Ascending aorta (tissue), 2 donors: ENCODE measurements at regions not wholly inside any gene's neighbourhood (a gene's known extent, or its start where the extent isn't known, plus 50 kb on each side); places are given as distances from the start of the nearest gene placed in this dataset.

ENCODE experiments used
- DNase-seq, 2 donors: peaks; one replicate each; pipeline ENCODE4 v3.0.0-alpha.2; 2019; ENCODE audit warnings: low spot score in 2 of 2
- H3K27ac ChIP-seq, 2 donors: fragments of 200-600 bp; sonication (generic); one replicate each; pipeline ENCODE4 v1.5.1; 2016 to 2017; ENCODE audit warnings: mild to moderate bottlenecking in 1 of 2
- H3K27me3 ChIP-seq: fragments of 200-600 bp; sonication (generic); one replicate; pipeline ENCODE4 v1.5.1; 2017
- H3K36me3 ChIP-seq, 2 donors: fragments of 200-600 bp; sonication (generic); one replicate each; pipeline ENCODE4 v1.5.1; 2016
- H3K4me1 ChIP-seq, 2 donors: fragments of 200-600 bp; sonication (generic); one replicate each; pipeline ENCODE4 v1.5.1; 2016 to 2017; ENCODE audit warnings: mild to moderate bottlenecking in 1 of 2
- H3K4me3 ChIP-seq, 2 donors: fragments of 200-600 bp; sonication (generic); one replicate each; pipeline ENCODE4 v1.5.1; 2016 to 2017; ENCODE audit warnings: mild to moderate bottlenecking in 1 of 2
- H3K9me3 ChIP-seq, 2 donors: fragments of 200-600 bp; sonication (generic); one replicate each; pipeline ENCODE4 v1.5.1; 2016
- CTCF ChIP-seq, 3 experiments: fragments of 200-600 bp in 2 of 3; fragments of 450-650 bp in 1 of 3; sonication (generic) in 2 of 3; IDR thresholded peaks; one replicate each; pipeline ENCODE4 v1.5.1; 2016 to 2019; ENCODE audit warnings: antibody characterized with exemption in 3 of 3, mild to moderate bottlenecking in 1 of 3, moderate library complexity in 1 of 3
- intact Hi-C: fragments of 100-400 bp; cut with DNase I; formaldehyde crosslinking; loops from one replicate; pipeline ENCODE4 v1.15.1; 2023

- intact Hi-C loops: no loop called here
- Histone ChIP-seq H3K4me3 (no peak overlapping the region), H3K36me3 (no peaks in the 10 kb centered on the region), H3K9me3 (peaks cover 0 to 17% of the 10 kb centered on the region in 2 donors), H3K27me3 (no peaks in the 10 kb centered on the region), H3K27ac (no peak overlapping the region), H3K4me1 (no peaks in the 10 kb centered on the region)
- no peak for DNase-seq
- no peak for TF ChIP-seq CTCF (IDR thresholded peaks at IDR 0.05)
Measured at GRCh38 chr10:60660625-60661024, 117.7 kb upstream of the CDK1 start.

- Histone ChIP-seq H3K27me3 (no peaks in the 10 kb centered on the region), H3K27ac (no peak overlapping the region), H3K4me3 (no peak overlapping the region), H3K9me3 (peaks cover 0 to 13% of the 10 kb centered on the region in 2 donors), H3K4me1 (no peaks in the 10 kb centered on the region), H3K36me3 (no peaks in the 10 kb centered on the region)
- intact Hi-C loops: no loop called here
- no peak for DNase-seq
- no peak for TF ChIP-seq CTCF (IDR thresholded peaks at IDR 0.05)
Measured at GRCh38 chr10:60654813-60655464, 123.3 kb upstream of the CDK1 start.

GRCh38 chr10:60652628-60653027 is 125.7 kb upstream of the CDK1 start:
- H3K4me3 ChIP-seq: no peak overlapping the region
- no peaks in the 10 kb centered on the region for H3K27me3 ChIP-seq
- intact Hi-C loops: no loop called here
- no peaks in the 10 kb centered on the region for H3K9me3 ChIP-seq
- no peaks in the 10 kb centered on the region for H3K36me3 ChIP-seq
- no peak overlapping the region for H3K27ac ChIP-seq
- DNase-seq: no peak
- no peaks in the 10 kb centered on the region for H3K4me1 ChIP-seq
- TF ChIP-seq CTCF (IDR thresholded peaks at IDR 0.05): no peak

GRCh38 chr10:60650378-60650800 is 127.9 kb upstream of the CDK1 start:
- Histone ChIP-seq H3K27ac (no peak overlapping the region), H3K4me3 (no peak overlapping the region), H3K36me3 (no peaks in the 10 kb centered on the region), H3K9me3 (no peaks in the 10 kb centered on the region), H3K4me1 (no peaks in the 10 kb centered on the region), H3K27me3 (no peaks in the 10 kb centered on the region)
- intact Hi-C loops: no loop called here
- no peak for TF ChIP-seq CTCF (IDR thresholded peaks at IDR 0.05)
- no peak for DNase-seq

- TF ChIP-seq CTCF (IDR thresholded peaks at IDR 0.05): no peak
- Histone ChIP-seq H3K4me1 (no peaks in the 10 kb centered on the region), H3K4me3 (no peak overlapping the region), H3K36me3 (no peaks in the 10 kb centered on the region), H3K27me3 (no peaks in the 10 kb centered on the region), H3K9me3 (no peaks in the 10 kb centered on the region), H3K27ac (no peak overlapping the region)
- DNase-seq: no peak
- intact Hi-C loops: loop anchor here (5.0 kb wide), 1 partner anchor 547 kb away; no protein-coding TSS in a partner anchor
Measured at GRCh38 chr10:60649485-60650377, 128.5 kb upstream of the CDK1 start.
